IPS-15b (cell line): ENCODE measurements at regions not wholly inside any gene's neighbourhood (a gene's known extent, or its start where the extent isn't known, plus 50 kb on each side); places are given as distances from the start of the nearest gene placed in this dataset.

ENCODE experiments used
- H3K27me3 ChIP-seq: one replicate; pipeline ENCODE4 v1.6.1; 2013; ENCODE audit warnings: low read length; ENCODE audit not compliant: control insufficient read depth, insufficient read depth
- H3K36me3 ChIP-seq: one replicate; pipeline ENCODE4 v1.6.1; 2013; ENCODE audit warnings: low read length; ENCODE audit not compliant: control insufficient read depth, insufficient read depth
- H3K4me1 ChIP-seq: one replicate; pipeline ENCODE4 v1.6.1; 2013; ENCODE audit warnings: mild to moderate bottlenecking, low read length; ENCODE audit not compliant: control insufficient read depth, insufficient read depth
- H3K4me3 ChIP-seq: one replicate; pipeline ENCODE4 v1.5.1; 2013; ENCODE audit warnings: low read depth, low read length
- H3K9ac ChIP-seq: one replicate; pipeline ENCODE4 v1.6.1; 2013; ENCODE audit warnings: low read depth, mild to moderate bottlenecking, low read length
- H3K9me3 ChIP-seq: one replicate; pipeline ENCODE4 v1.6.1; 2013; ENCODE audit warnings: mild to moderate bottlenecking, low read length; ENCODE audit not compliant: control insufficient read depth, insufficient read depth

GRCh38 chr3:164927728-164928127, 150.6 kb downstream of the SI start:
- Histone ChIP-seq H3K4me3 (no peak overlapping the region), H3K9me3 (no peaks in the 10 kb centered on the region), H3K9ac (no peak overlapping the region), H3K36me3 (no peaks in the 10 kb centered on the region), H3K4me1 (no peaks in the 10 kb centered on the region), H3K27me3 (no peaks in the 10 kb centered on the region)

- Histone ChIP-seq H3K4me3 (no peak overlapping the region), H3K4me1 (no peaks in the 10 kb centered on the region), H3K9me3 (no peaks in the 10 kb centered on the region), H3K27me3 (no peaks in the 10 kb centered on the region), H3K9ac (no peak overlapping the region), H3K36me3 (no peaks in the 10 kb centered on the region)
These were observed 159.4 kb downstream of the SI start for GRCh38 chr3:164918905-164919304.

- no peak overlapping the region for H3K4me3 ChIP-seq
- H3K36me3 ChIP-seq: no peaks in the 10 kb centered on the region
- no peak overlapping the region for H3K9ac ChIP-seq
- H3K9me3 ChIP-seq: peaks cover 8% of the 10 kb centered on the region
- no peaks in the 10 kb centered on the region for H3K27me3 ChIP-seq
- no peaks in the 10 kb centered on the region for H3K4me1 ChIP-seq
These were observed 165.4 kb downstream of the SI start for GRCh38 chr3:164912916-164913315.

- H3K9ac ChIP-seq: peak overlapping the region; percentile 66
- H3K27me3 ChIP-seq: no peaks in the 10 kb centered on the region
- no peaks in the 10 kb centered on the region for H3K9me3 ChIP-seq
- H3K4me1 ChIP-seq: peaks cover 5% of the 10 kb centered on the region
- no peaks in the 10 kb centered on the region for H3K36me3 ChIP-seq
- peak overlapping the region; percentile 49 for H3K4me3 ChIP-seq
These were observed 174.4 kb downstream of the SI start for GRCh38 chr3:164903820-164904451.

- Histone ChIP-seq H3K27me3 (no peaks in the 10 kb centered on the region), H3K4me1 (no peaks in the 10 kb centered on the region), H3K4me3 (no peak overlapping the region), H3K9me3 (no peaks in the 10 kb centered on the region), H3K9ac (no peak overlapping the region), H3K36me3 (no peaks in the 10 kb centered on the region)
These were observed 181.0 kb downstream of the SI start for GRCh38 chr3:164897342-164897741.

- H3K9ac ChIP-seq: no peak overlapping the region
- H3K9me3 ChIP-seq: no peaks in the 10 kb centered on the region
- H3K4me1 ChIP-seq: peaks cover 3% of the 10 kb centered on the region
- H3K36me3 ChIP-seq: no peaks in the 10 kb centered on the region
- no peak overlapping the region for H3K4me3 ChIP-seq
- no peaks in the 10 kb centered on the region for H3K27me3 ChIP-seq
These were observed 188.2 kb downstream of the SI start for GRCh38 chr3:164890061-164890460.

- Histone ChIP-seq H3K9me3 (no peaks in the 10 kb centered on the region), H3K9ac (no peak overlapping the region), H3K36me3 (no peaks in the 10 kb centered on the region), H3K4me3 (no peak overlapping the region), H3K4me1 (no peaks in the 10 kb centered on the region), H3K27me3 (no peaks in the 10 kb centered on the region)
These were observed 195.1 kb downstream of the SI start for GRCh38 chr3:164883171-164883570.

GRCh38 chr3:164879201-164879600, 199.1 kb downstream of the SI start:
- H3K27me3 ChIP-seq: no peaks in the 10 kb centered on the region
- H3K4me1 ChIP-seq: no peaks in the 10 kb centered on the region
- H3K9me3 ChIP-seq: no peaks in the 10 kb centered on the region
- no peak overlapping the region for H3K9ac ChIP-seq
- no peaks in the 10 kb centered on the region for H3K36me3 ChIP-seq
- no peak overlapping the region for H3K4me3 ChIP-seq

- no peaks in the 10 kb centered on the region for H3K9me3 ChIP-seq
- no peak overlapping the region for H3K9ac ChIP-seq
- H3K36me3 ChIP-seq: no peaks in the 10 kb centered on the region
- no peaks in the 10 kb centered on the region for H3K27me3 ChIP-seq
- H3K4me1 ChIP-seq: peaks cover 6% of the 10 kb centered on the region
- H3K4me3 ChIP-seq: no peak overlapping the region
These were observed 213.8 kb downstream of the SI start for GRCh38 chr3:164864454-164864853.

GRCh38 chr3:164852866-164853265, 225.4 kb downstream of the SI start:
- Histone ChIP-seq H3K36me3 (no peaks in the 10 kb centered on the region), H3K9ac (no peak overlapping the region), H3K4me1 (peaks cover 15% of the 10 kb centered on the region), H3K27me3 (no peaks in the 10 kb centered on the region), H3K9me3 (no peaks in the 10 kb centered on the region), H3K4me3 (no peak overlapping the region)

- Histone ChIP-seq H3K36me3 (no peaks in the 10 kb centered on the region), H3K4me1 (peaks cover 15% of the 10 kb centered on the region), H3K9ac (no peak overlapping the region), H3K4me3 (no peak overlapping the region), H3K9me3 (no peaks in the 10 kb centered on the region), H3K27me3 (no peaks in the 10 kb centered on the region)
These were observed 226.4 kb downstream of the SI start for GRCh38 chr3:164851905-164852304.

GRCh38 chr3:164851204-164851603, 227.1 kb downstream of the SI start:
- Histone ChIP-seq H3K9me3 (no peaks in the 10 kb centered on the region), H3K4me3 (no peak overlapping the region), H3K9ac (no peak overlapping the region), H3K36me3 (no peaks in the 10 kb centered on the region), H3K27me3 (no peaks in the 10 kb centered on the region), H3K4me1 (peaks cover 15% of the 10 kb centered on the region)
